Central memory CD4-positive, alpha-beta T cell (primary cell): ENCODE measurements at regions not wholly inside any gene's neighbourhood (a gene's known extent, or its start where the extent isn't known, plus 50 kb on each side); places are given as distances from the start of the nearest gene placed in this dataset.
"Not testable (repeated sequence)": the region's sequence is repeated elsewhere in the genome, so short reads cannot be mapped to it uniquely, and the experiment has no call there.

Source experiments
- DNase-seq: peaks from one replicate; pipeline ENCODE4 v3.0.0; 2022

DNA sequence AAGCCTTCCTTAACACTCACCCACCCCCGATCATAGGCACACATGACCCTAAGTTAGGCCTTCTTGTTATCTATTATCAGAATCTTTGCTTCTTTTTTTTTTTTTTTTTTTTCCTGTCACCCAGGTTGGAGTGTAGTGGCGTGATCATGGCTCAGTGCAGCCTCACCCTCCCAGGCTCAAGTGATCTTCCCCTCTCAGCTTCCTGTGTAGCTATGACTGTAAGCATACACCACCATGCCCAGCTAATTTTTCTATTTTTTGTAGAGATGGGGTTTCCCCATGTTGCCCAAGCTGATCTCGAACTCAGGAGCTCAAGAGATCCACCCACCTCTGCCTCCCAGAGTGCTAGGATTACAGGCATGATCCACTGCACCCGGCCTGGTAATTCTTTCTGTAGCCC, 328.7 kb downstream of the NR4A2 start:
- DNase-seq = no peak

DNA sequence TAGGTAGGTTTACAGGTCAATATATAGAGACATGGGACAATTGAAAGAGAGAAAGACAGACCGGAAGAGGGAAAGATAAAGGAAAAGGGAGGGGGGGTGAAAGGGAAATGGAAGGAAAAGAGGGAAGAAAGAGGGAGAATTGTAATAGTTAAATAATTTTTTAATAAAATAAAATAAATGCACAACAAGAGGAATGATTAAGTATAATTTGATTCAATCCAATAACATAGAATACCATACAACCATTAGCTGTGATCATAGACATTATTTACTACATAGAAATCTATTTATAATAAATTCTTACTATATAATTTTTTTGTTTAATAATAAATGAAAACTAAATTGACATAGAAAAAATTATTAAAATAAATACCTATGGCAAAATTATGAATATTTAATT, 330.7 kb downstream of the NR4A2 start:
- no peak for DNase-seq

DNA sequence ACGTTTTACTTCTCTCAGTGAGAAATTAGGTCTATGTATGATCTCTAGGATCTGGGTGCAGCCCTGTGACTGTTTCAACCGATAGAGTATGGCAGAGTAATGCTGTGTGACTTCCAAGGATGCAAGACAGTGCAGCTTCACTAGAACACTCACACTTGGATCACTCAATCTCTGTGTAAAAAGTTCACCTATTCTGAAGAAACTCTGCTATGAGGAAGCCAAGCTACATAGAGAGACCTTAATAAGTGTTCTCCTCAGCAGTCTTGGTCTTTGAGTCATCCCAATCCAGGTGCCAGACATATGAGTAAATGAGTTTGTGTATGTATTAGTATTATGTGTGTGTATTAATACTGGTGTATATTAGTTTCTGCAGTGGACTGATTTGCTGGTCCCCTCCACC, 335.0 kb downstream of the NR4A2 start:
- no peak for DNase-seq

DNA sequence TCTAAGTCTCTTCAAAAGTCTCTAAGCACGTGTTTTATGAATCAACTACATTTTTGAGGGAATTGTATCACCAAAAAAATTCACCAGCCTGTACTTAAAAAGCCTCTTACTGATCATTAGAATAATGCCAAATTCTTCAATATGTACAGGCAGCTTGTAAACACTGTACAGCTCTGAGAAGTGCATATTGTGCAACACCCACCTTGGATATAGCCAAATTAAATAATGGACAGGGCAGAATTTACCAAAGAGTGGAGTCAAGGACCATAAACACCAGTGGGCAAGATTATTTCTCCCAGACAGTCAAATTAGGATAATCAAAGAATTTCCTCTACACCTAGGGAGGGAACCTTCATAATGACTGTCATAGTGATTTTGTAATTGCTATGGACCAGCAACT, 338.2 kb downstream of the NR4A2 start:
- DNase-seq = no peak

DNA sequence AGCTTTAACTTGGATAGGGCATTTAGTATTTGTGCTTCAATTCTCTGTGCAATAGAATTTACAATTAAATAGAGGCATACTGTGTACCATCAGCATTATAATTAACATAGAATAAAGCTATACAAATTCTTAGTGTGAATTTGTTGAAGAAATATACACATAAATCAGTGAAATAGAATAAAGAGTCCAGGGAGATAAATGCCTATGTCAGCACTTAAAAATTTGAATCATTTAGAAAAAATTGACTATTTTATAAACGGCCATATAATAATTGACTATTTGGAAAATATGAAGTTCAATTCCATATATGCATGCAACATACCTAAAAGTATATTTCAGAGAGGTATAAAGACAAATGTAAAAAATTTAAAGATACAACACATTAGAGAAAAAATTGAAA, 348.7 kb downstream of the NR4A2 start:
- no peak for DNase-seq

DNA sequence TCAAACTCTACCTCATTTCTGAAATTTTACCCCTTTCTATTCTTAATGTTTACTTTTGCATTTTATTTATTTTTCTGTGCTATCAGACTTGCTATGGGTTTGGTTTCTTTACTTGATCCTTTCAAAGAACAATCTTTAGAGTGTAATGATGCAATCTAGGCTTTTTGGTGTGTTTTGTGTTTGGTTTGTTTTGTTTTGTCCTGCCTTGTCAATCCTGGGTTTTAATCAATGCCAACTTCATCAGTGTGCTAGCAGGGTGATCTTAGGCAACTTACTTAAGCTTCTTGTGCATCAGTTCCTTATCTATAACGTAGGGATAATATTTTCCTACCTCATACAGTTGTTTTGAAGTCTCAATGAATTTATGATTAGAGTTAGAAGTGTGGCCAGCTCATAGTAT, 350.4 kb downstream of the NR4A2 start:
- no peak for DNase-seq

DNA sequence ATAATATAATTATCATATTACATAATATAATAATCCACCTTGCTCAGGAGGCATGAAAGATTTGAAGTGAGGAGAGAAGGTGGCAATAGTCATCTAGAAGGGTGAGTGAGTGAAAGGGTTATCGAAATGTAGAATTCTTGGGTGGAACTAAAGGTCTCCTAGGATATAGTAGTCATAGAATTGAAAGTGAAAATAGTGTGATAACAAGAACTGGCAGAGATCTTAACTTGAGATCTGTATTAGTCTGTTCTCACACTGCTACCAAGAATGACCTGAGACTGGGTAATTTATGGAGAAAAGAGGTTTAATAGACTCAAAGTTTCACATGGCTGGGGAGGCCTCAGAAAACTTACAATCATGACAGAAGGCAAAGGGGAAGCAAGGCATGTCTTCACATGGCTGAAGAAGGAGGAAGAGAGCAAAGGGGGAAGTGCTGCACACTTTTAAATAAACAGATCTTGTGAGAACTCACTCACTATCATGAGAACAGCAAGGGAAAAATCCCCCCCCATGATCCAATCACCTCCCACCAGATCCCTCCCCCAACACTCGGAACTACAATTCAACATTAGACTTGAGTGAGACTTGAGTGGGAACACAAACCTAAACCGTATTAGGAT, 351.5 kb downstream of the NR4A2 start:
- DNase-seq = no peak

DNA sequence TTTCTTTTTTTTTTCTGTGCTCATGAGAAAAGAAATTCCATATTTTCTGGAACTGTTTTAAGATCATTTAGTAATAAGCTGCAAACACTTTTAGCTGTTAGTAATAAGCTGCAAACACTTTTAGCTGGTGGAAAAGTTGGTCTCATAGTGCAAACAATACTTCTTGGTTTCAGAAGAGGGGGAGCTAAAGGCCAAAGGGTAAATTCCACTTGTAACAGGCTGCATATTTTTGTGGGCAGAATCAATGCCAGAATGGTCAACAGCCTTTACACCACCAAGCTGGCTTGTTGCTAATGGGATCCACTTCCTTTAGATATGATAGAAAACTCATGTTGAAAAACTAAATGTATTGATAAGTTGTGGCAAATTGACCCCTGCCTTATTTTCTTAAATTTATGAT, 356.8 kb downstream of the NR4A2 start:
- no peak for DNase-seq

DNA sequence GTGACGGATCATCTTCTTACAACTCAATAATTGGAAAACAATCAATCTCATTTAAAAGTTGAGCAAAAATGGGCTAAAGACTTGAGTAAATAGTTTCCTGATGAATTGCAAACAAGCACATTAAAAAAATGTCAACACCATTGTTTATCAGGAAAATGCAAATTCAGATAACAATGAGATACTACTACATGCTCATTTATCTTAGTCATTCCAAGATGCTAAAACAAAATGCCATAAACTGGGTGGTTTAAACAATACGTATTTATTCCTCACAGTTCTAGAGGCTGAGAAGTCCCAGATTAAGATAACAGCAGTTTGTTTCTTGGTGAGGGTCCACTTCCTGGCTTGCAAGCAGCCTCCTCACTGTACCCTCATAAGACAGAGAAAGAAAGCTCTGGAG, 359.6 kb downstream of the NR4A2 start:
- no peak for DNase-seq

DNA sequence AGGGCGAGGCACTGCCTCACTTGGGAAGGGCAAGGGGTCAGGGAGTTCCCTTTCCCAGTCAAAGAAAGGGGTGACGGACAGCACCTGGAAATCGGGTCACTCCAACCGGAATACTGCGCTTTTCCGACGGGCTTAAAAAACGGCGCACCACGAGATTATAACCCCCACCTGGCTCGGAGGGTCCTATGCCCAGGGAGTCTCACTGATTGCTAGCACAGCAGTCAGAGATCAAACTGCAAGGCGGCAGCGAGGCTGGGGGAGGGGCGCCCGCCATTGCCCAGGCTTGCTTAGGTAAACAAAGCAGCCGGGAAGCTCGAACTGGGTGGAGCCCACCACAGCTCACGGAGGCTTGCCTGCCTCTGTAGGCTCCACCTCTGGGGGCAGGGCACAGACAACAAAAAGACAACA, 366.5 kb downstream of the NR4A2 start:
- not testable (repeated sequence) for DNase-seq

DNA sequence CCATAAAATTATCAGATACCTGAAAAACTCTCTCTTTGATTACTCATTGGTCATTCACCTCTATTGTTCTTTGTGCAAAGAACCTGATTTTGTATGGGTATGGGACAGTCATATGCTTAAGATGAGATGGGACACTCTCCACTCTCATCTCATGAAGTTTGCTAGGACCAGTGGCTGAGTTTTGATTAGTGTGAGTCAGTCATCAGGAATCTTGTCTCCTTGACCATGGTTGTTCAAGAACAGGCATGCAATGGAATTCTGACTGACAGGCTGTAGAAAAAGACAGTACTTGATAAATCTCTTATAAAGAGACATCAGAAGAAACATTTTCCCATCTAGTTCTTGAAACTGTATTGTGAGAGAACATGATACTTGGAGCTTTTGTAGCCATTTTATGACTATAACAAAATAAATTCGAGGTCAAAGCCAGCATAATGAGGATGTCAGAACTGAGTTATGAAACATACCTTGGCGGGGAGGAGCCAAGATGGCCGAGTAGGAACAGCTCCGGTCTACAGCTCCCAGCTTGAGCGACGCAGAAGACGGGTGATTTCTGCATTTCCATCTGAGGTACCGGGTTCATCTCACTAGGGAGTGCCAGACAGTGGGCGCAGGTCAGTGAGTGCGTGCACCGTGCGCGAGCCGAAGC, 367.0 kb downstream of the NR4A2 start:
- DNase-seq = no peak

DNA sequence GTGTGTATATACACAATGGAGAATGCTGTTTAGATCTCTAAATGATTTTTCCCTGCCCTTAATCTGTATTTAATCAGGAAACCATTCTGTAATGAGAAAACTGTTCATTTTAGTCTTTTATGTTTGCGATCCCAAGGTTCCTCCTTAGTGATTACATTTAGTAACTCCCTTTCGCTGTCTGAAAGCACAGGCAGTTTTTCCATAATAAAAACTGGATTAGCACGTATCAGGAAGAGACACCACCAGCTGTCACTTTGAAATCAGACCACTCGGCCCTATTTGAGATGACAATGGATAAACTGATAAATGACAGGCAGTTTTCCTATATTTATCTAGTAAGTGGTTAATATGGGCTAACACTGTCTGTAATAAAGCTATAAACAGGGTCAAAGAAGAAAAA, 370.9 kb downstream of the NR4A2 start:
- no peak for DNase-seq

DNA sequence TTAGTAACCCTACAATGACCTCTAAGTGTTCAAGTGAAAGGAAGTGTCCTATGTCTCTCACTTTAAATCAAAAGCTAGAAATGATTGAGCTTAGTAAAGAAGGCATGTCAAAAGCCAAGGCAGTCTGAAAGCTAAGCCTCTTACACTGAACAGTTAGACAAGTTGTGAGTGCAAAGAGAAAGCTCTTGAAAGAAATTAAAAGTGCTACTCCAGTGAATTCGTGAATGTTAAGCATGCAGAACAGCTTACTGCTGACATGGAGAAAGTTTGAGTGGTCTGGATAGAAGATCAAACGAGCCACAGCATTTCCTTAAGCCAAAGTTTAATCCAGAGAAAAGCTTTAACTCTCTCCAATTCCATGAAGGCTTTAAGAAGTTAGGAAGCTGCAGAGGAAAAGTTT, 373.7 kb downstream of the NR4A2 start:
- no peak for DNase-seq

DNA sequence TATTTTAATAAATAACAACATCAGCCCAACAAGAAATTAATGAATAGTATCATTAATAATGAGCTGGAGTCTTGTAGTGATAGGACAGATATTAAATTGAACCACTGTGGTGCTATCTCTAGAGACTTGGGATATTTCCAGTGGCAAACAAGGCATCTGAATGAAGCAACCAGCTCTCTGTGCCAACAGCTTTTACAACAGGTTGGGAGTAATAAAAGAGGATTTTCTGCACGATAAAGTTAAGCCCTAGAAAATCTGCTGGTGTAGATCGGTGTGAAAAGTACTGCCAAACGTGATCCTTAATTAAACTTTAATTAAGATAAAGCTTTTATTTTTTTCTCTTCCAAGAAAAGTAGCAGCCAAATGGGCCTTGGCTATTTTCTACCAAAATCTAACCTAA, 385.5 kb downstream of the NR4A2 start:
- no peak for DNase-seq

DNA sequence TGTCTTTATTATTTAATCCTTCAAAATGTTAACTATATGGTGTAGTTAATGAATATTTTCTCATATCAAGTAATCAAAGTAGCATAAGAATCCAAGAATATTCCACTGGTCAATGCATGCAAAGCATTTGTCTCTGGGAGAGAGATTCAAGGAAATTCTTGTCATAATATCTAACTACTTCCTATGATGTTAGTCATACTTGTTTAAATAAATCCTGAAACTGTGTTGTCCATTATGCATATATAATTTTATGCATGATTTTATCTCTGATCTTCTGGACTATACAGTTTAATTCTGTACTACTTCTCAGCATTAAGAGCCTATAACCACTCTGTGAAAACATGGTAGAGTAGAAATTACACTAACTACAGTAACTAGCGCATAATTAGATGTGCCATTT, 388.3 kb downstream of the NR4A2 start:
- DNase-seq = no peak

DNA sequence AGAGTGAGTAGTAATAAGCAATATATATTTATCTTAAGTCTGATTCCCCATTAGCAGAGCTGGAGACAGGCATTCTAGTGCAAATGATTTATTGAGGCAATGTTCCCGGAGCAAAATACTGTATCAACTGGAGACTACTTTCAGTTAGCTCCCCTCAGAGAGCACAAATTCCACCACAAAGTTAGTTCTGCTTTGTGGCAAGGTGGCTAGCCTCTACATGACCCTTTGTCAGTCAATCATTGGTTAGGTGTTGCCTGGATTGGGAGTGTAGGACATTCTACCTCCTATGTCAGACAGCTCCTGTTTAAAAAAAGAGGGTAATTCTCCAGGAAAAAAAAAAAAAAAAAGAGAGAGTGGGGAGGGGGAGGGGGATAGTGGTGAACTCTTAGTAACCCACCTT, 402.2 kb downstream of the NR4A2 start:
- DNase-seq = no peak

DNA sequence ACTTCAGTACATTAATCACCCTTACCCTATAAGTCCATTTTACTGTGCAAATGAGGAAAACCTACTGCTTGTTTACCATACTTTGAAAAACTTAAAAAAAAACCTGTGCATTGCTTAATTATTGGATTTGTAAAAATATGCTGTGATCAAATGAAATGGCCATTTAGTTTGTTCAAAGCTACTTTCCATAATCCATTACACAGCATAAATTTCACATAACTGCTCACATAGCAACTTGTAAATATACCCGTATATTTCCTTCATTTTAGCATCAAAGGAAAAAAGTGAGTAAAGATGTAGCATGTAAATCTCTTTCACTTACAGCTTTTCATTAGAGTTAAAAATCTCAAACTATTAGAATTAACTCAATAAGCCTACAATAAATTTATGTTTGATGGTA, 415.1 kb downstream of the NR4A2 start:
- no peak for DNase-seq

DNA sequence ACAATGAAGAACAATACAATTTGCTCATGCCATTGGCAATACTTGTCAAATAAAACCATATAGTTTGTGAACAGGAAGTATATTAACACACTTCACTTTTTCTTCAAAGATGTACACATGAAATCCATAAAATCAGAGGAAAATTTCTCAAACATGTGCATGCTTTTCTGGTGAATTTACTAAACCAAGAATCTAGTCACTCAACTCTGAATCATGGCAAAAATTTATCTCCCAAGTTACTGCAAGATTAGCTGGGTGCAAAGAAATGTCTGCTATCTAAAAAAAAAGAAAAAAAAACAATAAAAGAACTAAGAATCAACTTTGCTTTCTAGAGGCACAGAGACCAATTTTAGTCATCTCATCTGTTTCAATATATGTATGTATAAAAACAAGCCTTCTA, 419.2 kb downstream of the NR4A2 start:
- DNase-seq = no peak

DNA sequence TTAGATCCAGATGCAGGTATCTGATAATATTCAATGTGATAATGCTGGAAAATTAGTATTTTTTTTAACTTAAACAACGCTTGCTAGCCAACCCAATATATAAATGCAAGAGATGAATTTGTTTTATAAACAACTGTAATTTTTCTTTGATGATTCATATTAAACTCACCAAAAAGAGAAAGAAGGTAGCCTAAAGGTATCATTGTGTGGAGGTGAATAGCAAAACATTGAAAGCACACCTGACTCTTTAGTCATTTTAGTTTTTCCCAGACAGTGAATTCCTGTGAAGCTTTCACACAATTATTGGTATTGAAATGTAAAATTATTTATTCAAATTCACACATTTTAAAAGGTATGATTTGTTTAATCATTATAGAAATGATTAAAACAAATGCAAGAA, 424.0 kb downstream of the NR4A2 start:
- no peak for DNase-seq

DNA sequence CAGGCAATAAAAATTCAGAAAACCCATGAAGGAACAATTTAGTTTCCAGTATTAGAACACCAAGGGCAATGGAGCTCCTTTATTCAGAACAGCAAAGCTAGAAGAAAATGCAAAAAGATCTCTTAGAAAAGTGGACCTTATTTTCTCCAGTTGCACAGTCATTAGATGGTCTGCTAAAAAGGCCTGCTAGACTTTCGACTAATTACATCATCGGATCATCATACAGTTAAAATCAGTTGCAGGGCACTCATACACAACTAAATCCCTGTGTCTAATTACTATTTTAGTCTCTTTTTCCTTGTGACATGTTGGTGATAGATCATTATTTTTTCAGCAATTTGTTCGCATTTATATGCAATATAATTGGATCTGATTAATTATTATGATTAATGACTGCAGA, 425.3 kb downstream of the NR4A2 start:
- DNase-seq = no peak

DNA sequence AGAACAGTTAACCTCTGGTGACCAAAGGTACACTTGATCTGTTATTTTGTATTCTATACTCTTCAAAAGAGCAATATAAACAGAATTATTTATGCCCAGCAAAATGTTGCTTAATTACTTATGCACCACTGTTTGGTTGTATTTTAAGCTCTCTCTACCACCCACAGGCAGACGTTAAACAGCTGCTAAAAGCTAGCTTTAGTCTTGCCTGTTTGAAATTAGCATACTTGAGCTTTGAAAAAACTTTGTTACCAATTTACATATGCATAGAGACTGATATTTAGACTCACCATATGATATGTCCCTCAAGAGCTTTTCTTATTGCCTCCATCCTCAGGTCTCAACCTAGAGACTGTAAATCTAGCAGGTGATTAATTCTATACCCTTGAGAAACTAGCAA, 426.9 kb downstream of the NR4A2 start:
- no peak for DNase-seq

DNA sequence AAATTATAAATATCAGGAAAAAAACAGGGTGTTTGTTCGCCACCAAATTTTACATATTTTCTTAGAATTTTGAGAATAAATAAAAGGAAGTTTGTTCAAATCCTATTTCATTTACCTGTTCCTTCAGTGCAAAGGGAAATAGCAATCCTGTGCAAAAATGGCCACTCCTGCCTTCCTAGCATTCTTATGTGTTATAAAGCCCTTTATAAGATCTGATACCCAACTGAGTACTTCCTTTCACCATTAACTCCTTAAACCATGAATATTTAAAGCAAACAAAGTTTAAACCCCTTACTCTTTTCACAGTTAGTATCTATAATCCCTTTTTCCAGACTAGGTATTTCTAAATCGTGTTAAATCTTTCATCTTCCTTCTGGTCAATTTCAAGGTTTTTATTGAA, 427.8 kb downstream of the NR4A2 start:
- no peak for DNase-seq

DNA sequence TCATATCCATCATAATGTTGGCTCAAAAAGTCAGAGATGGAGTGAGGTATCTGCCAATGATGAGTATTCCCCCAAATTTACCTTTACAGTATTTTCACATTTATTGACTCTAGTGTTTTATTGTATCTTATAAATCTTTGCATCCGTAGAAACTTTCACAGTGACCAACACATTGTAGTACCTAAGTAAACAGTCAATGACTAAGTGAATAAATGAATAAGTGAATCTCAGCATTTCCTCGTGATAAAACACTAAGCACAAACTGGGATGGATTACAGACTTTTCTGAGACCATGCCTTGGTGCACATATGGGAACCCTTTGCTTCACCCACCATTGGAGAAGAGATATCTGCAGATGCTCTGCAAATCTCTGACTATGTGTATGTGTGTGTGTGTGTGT, 429.9 kb downstream of the NR4A2 start:
- DNase-seq = no peak

DNA sequence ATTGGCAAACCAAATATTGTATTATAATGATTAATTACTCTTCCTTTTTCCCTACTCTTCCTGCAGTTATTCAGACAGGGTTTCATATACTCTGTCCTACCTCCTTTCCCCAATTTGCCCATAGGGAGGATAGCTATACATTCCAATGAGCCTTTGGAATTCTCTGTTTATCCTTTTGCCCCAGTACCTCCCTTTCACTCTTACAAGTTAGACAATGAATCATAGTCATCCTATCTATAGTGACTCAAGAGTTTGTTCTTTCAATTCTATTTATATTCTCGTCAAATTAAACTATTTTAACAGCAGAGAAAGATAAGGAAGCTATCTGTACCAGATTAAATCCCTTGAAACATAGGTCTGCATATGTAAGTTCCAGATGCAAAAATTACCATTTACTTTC, 437.5 kb downstream of the NR4A2 start:
- no peak for DNase-seq

DNA sequence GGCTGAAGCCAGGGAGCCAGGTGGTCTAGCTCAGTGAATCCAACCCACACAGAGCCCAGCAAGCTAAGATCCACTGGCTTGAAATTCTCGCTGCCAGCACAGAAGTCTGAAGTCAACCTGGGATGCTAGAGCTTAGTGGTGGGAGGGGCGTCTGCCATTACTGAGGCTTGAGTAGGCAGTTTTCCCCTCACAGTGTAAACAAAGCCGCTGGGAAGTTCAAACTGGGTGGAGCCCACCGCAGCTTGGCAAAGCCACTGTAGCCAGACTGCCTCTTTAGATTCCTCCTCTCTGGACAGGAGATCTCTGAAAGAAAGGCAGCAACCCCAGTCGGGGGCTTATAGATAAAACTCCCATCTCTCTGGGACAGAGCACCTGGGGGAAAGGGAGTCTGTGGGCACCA, 452.1 kb downstream of the NR4A2 start:
- not testable (repeated sequence) for DNase-seq
